H9 (cell line): ENCODE measurements at regions not wholly inside any gene's neighbourhood (a gene's known extent, or its start where the extent isn't known, plus 50 kb on each side); places are given as distances from the start of the nearest gene placed in this dataset.

Experiments used
- DNase-seq: peaks from one replicate; pipeline ENCODE4 v3.0.0-alpha.2; 2017
- H2AFZ ChIP-seq: one replicate; pipeline ENCODE4 v1.6.1; 2013; ENCODE audit warnings: mild to moderate bottlenecking, low read length, control low read depth, moderate library complexity
- H2AK5ac ChIP-seq: 2 replicates; pipeline ENCODE4 v1.6.1; 2013; ENCODE audit warnings: low read length, control low read depth, mixed read lengths; ENCODE audit not compliant: insufficient read length
- H2BK120ac ChIP-seq: one replicate; pipeline ENCODE4 v1.6.1; 2013; ENCODE audit warnings: low read depth, mild to moderate bottlenecking, low read length, control low read depth, inconsistent platforms; ENCODE audit not compliant: poor library complexity, severe bottlenecking
- H2BK12ac ChIP-seq: 2 replicates; pipeline ENCODE4 v1.6.1; 2013; ENCODE audit warnings: low read length, control low read depth, mixed read lengths, low read depth; ENCODE audit not compliant: insufficient read length
- H2BK15ac ChIP-seq: 2 replicates; pipeline ENCODE4 v1.6.1; 2013; ENCODE audit warnings: low read depth, low read length, control low read depth
- H2BK20ac ChIP-seq: one replicate; pipeline ENCODE4 v1.6.1; 2013; ENCODE audit warnings: low read depth, mild to moderate bottlenecking, low read length, control low read depth, inconsistent platforms; ENCODE audit not compliant: poor library complexity, severe bottlenecking
- H2BK5ac ChIP-seq: 2 replicates; pipeline ENCODE4 v1.6.1; 2013; ENCODE audit warnings: low read length, control low read depth, mixed read lengths; ENCODE audit not compliant: insufficient read length
- H3K14ac ChIP-seq: 2 replicates; pipeline ENCODE4 v1.6.1; 2013; ENCODE audit warnings: low read length, control low read depth; ENCODE audit not compliant: insufficient read depth
- H3K18ac ChIP-seq: 2 replicates; pipeline ENCODE4 v1.6.1; 2013; ENCODE audit warnings: low read depth, mild to moderate bottlenecking, mixed read lengths, low read length, control low read depth; ENCODE audit not compliant: insufficient read length
- H3K23ac ChIP-seq: 2 replicates; pipeline ENCODE4 v1.6.1; 2013; ENCODE audit warnings: low read length, control low read depth, mixed read lengths, low read depth; ENCODE audit not compliant: insufficient read length
- H3K23me2 ChIP-seq: 2 replicates; pipeline ENCODE4 v1.6.1; 2013; ENCODE audit warnings: low read depth, mild to moderate bottlenecking, mixed read lengths, low read length, control low read depth; ENCODE audit not compliant: insufficient read length, poor library complexity, severe bottlenecking
- H3K27ac ChIP-seq: 2 replicates; pipeline ENCODE4 v1.5.1; 2013; ENCODE audit warnings: low read length, control low read depth, mixed read lengths, low read depth; ENCODE audit not compliant: insufficient read length
- H3K27me3 ChIP-seq: 2 replicates; pipeline ENCODE4 v1.6.1; 2013; ENCODE audit warnings: low read length, control low read depth, inconsistent platforms; ENCODE audit not compliant: insufficient read depth
- H3K4ac ChIP-seq: 2 replicates; pipeline ENCODE4 v1.6.1; 2013; ENCODE audit warnings: low read depth, mild to moderate bottlenecking, control low read depth, inconsistent platforms, low read length, moderate library complexity
- H3K4me1 ChIP-seq: 2 replicates; pipeline ENCODE4 v1.6.1; 2013; ENCODE audit warnings: low read length, control low read depth, inconsistent platforms; ENCODE audit not compliant: insufficient read depth
- H3K4me2 ChIP-seq: 2 replicates; pipeline ENCODE4 v1.6.1; 2013; ENCODE audit warnings: low read length, control low read depth, mixed read lengths; ENCODE audit not compliant: insufficient read length, insufficient read depth
- H3K56ac ChIP-seq: 2 replicates; pipeline ENCODE4 v1.6.1; 2013; ENCODE audit warnings: low read depth, mild to moderate bottlenecking, mixed read lengths, low read length, control low read depth; ENCODE audit not compliant: insufficient read length
- H3K79me1 ChIP-seq: 2 replicates; pipeline ENCODE4 v1.6.1; 2013; ENCODE audit warnings: low read depth, mild to moderate bottlenecking, moderate library complexity, low read length, control low read depth, inconsistent platforms; ENCODE audit not compliant: insufficient read depth, poor library complexity, severe bottlenecking
- H3K79me2 ChIP-seq: 2 replicates; pipeline ENCODE4 v1.6.1; 2013; ENCODE audit warnings: low read length, control low read depth, inconsistent platforms; ENCODE audit not compliant: insufficient read depth
- H3K9ac ChIP-seq: 2 replicates; pipeline ENCODE4 v1.6.1; 2013; ENCODE audit warnings: low read length, control low read depth, mixed read lengths; ENCODE audit not compliant: insufficient read length; ENCODE audit errors: extremely low read depth
- H3K9me3 ChIP-seq: one replicate; pipeline ENCODE4 v1.6.1; 2013; ENCODE audit warnings: low read depth, low read length, inconsistent platforms; ENCODE audit not compliant: control insufficient read depth
- H3T11ph ChIP-seq: one replicate; pipeline ENCODE4 v1.6.1; 2013; ENCODE audit warnings: mild to moderate bottlenecking, low read length, control low read depth, inconsistent platforms
- H4K20me1 ChIP-seq: one replicate; pipeline ENCODE4 v1.6.1; 2013; ENCODE audit not compliant: control insufficient read depth, insufficient read length, insufficient read depth
- H4K5ac ChIP-seq: 2 replicates; pipeline ENCODE4 v1.6.1; 2013; ENCODE audit warnings: low read depth, mild to moderate bottlenecking, mixed read lengths, low read length, control low read depth; ENCODE audit not compliant: insufficient read length
- H4K8ac ChIP-seq: replicated peaks from 2 replicates; pipeline ENCODE4 v1.6.1; 2013; ENCODE audit warnings: low read length, control low read depth, mixed read lengths, low read depth; ENCODE audit not compliant: insufficient read length
- H4K91ac ChIP-seq: 2 replicates; pipeline ENCODE4 v1.6.1; 2013; ENCODE audit warnings: low read depth, mild to moderate bottlenecking, moderate library complexity, mixed read lengths, low read length, control low read depth; ENCODE audit not compliant: insufficient read length
- H3K27ac Mint-ChIP-seq, 3 experiments: 2 replicates in 2 of 3; 3 replicates in 1 of 3; pipeline ENCODE4 v1.8.0; 2020 to 2021; ENCODE audit warnings: mixed read lengths in 3 of 3, mild to moderate bottlenecking in 1 of 3, moderate library complexity in 1 of 3
- H3K27me3 Mint-ChIP-seq: 2 replicates; pipeline ENCODE4 v1.8.0; 2021; ENCODE audit warnings: low read depth, mild to moderate bottlenecking, moderate library complexity, mixed read lengths
- H3K36me3 Mint-ChIP-seq, 3 experiments: 2 replicates in 2 of 3; 3 replicates in 1 of 3; pipeline ENCODE4 v1.8.0; 2020 to 2021; ENCODE audit warnings: low read depth in 3 of 3, mixed read lengths in 3 of 3; ENCODE audit not compliant: insufficient read depth in 1 of 3
- H3K4me1 Mint-ChIP-seq, 2 experiments: 2 replicates each; pipeline ENCODE4 v1.8.0; 2020; ENCODE audit warnings: mixed read lengths in 2 of 2
- H3K4me3 Mint-ChIP-seq, 2 experiments: 2 replicates in 1 of 2; 3 replicates in 1 of 2; pipeline ENCODE4 v1.8.0; 2020 to 2021; ENCODE audit warnings: mild to moderate bottlenecking in 2 of 2, mixed read lengths in 2 of 2, moderate library complexity in 1 of 2
- H3K9me3 Mint-ChIP-seq, 2 experiments: 2 replicates in 1 of 2; 3 replicates in 1 of 2; pipeline ENCODE4 v1.8.0; 2020; ENCODE audit warnings: mild to moderate bottlenecking in 2 of 2, mixed read lengths in 2 of 2, moderate library complexity in 1 of 2
- CTCF ChIP-seq: fragments of 200-600 bp; sonication (generic); conservative IDR thresholded peaks from 3 replicates; pipeline ENCODE4 v1.8.0; 2021; ENCODE audit warnings: antibody characterized with exemption, mild to moderate bottlenecking
- WGBS: extraction: QIAGEN DNeasy Blood & Tissue Kit; methylation state at CpG from one replicate; pipeline ENCODE4 v1.1.7; 2013; ENCODE audit warnings: missing lambda C conversion rate, low lambda C conversion rate, mixed read lengths; ENCODE audit not compliant: insufficient read length; ENCODE audit errors: extremely low coverage; 5-methylcytosine and 5-hydroxymethylcytosine counted together

- H3K14ac ChIP-seq: no peak overlapping the region
- H3K23me2 ChIP-seq: no peaks in the 10 kb centered on the region
- H3K4ac ChIP-seq: no peak overlapping the region
- no peak overlapping the region for H2BK5ac ChIP-seq
- no peaks in the 10 kb centered on the region for H3K79me1 ChIP-seq
- Mint-ChIP-seq H3K36me3 (peaks cover 0 to 1% (median 0%) of the 10 kb centered on the region in 3 experiments; a peak in 3 of 7 replicates), H3K9me3 (peaks cover 4% of the 10 kb centered on the region in 2 experiments; a peak in 4 of 5 replicates), H3K4me1 (no peaks in the 10 kb centered on the region), H3K27ac (no peak overlapping the region), H3K4me3 (no peak overlapping the region), H3K27me3 (no peaks in the 10 kb centered on the region)
- WGBS: no CpG with 5 or more reads among the region's 1 CpG
- no peak overlapping the region for H2AK5ac ChIP-seq
- no peaks in the 10 kb centered on the region for H3K79me2 ChIP-seq
- H4K20me1 ChIP-seq: no peaks in the 10 kb centered on the region
- DNase-seq: no peak
- H2BK120ac ChIP-seq: no peak overlapping the region
- no peak overlapping the region for H3K18ac ChIP-seq
- H2BK15ac ChIP-seq: no peak overlapping the region
- no peak overlapping the region for H3T11ph ChIP-seq
- H3K4me2 ChIP-seq: no peak overlapping the region
- H3K9ac ChIP-seq: no peak overlapping the region
- no peak overlapping the region for H4K91ac ChIP-seq
- H3K9me3 ChIP-seq: no peaks in the 10 kb centered on the region
- H4K8ac ChIP-seq: no peak overlapping the region
- no peak overlapping the region for H3K27ac ChIP-seq
- no peak for TF ChIP-seq CTCF
- H2AFZ ChIP-seq: no peak overlapping the region
- H3K27me3 ChIP-seq: no peaks in the 10 kb centered on the region
- no peak overlapping the region for H3K56ac ChIP-seq
- no peak overlapping the region for H2BK20ac ChIP-seq
- no peak overlapping the region for H2BK12ac ChIP-seq
- H4K5ac ChIP-seq: no peak overlapping the region
- H3K23ac ChIP-seq: no peak overlapping the region
- H3K4me1 ChIP-seq: no peaks in the 10 kb centered on the region
These were observed 780.1 kb downstream of the SLITRK6 start for GRCh38 chr13:85019121-85019520.
